Gastroesophageal sphincter (tissue), 3 donors: ENCODE measurements at regions not wholly inside any gene's neighbourhood (a gene's known extent, or its start where the extent isn't known, plus 50 kb on each side); places are given as distances from the start of the nearest gene placed in this dataset.

Experiments used
- EP300 ChIP-seq: sonication (generic); formaldehyde crosslinking; IDR thresholded peaks from one replicate; pipeline ENCODE4 v1.6.1; 2017; ENCODE audit warnings: antibody characterized with exemption, mild to moderate bottlenecking
- POLR2A ChIP-seq, 2 donors: fragments of 450-650 bp; IDR thresholded peaks; one replicate each; pipeline ENCODE4 v1.6.1; 2017; ENCODE audit warnings: antibody characterized with exemption in 2 of 2, mild to moderate bottlenecking in 2 of 2, moderate library complexity in 1 of 2
- POLR2AphosphoS5 ChIP-seq: sonication (generic); formaldehyde crosslinking; IDR thresholded peaks from one replicate; pipeline ENCODE4 v1.6.1; 2017; ENCODE audit warnings: antibody characterized with exemption
- TF ChIP-seq, protein P1 (sequence below), 4 experiments: fragments of 200-600 bp in 2 of 4; fragments of 450-650 bp in 2 of 4; sonication (generic) in 1 of 4; IDR thresholded peaks; one replicate each; pipeline ENCODE4 v1.5.1; 2017 to 2019; ENCODE audit warnings: antibody characterized with exemption in 4 of 4, mild to moderate bottlenecking in 2 of 4, moderate library complexity in 2 of 4

DNA sequence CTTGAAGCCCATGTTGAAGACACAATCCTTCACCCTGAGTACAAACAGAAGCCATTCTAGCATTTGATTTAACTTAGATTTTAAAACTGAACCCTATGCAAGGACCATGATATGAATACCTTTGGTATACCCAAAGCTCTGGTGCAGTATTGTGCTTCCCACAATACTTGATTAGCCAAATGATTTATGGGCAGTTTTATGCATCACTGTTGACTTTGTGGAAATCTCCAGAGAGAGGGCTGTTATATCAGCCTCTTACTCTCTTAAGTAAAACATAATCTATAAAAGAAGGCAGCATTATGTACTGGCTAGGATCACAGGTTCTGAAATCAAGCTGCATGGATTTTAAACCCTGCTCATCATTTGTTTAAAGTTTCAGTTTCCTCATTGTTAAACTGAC lies 762.8 kb downstream of the EFNA5 start:
- TF ChIP-seq, protein P1, sequence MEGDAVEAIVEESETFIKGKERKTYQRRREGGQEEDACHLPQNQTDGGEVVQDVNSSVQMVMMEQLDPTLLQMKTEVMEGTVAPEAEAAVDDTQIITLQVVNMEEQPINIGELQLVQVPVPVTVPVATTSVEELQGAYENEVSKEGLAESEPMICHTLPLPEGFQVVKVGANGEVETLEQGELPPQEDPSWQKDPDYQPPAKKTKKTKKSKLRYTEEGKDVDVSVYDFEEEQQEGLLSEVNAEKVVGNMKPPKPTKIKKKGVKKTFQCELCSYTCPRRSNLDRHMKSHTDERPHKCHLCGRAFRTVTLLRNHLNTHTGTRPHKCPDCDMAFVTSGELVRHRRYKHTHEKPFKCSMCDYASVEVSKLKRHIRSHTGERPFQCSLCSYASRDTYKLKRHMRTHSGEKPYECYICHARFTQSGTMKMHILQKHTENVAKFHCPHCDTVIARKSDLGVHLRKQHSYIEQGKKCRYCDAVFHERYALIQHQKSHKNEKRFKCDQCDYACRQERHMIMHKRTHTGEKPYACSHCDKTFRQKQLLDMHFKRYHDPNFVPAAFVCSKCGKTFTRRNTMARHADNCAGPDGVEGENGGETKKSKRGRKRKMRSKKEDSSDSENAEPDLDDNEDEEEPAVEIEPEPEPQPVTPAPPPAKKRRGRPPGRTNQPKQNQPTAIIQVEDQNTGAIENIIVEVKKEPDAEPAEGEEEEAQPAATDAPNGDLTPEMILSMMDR (IDR thresholded peaks at IDR 0.05): no peak
- no peak for TF ChIP-seq POLR2A (IDR thresholded peaks at IDR 0.05)
- no peak for TF ChIP-seq POLR2AphosphoS5
- no peak for TF ChIP-seq EP300
